Cardiac fibroblast (primary cell): ENCODE measurements at regions not wholly inside any gene's neighbourhood (a gene's known extent, or its start where the extent isn't known, plus 50 kb on each side); places are given as distances from the start of the nearest gene placed in this dataset.
"Not testable (repeated sequence)": the region's sequence is repeated elsewhere in the genome, so short reads cannot be mapped to it uniquely, and the experiment has no call there.

Source experiments
- DNase-seq, 2 donors: peaks; one replicate each; pipeline versions ENCODE4 v3.0.0 to v3.0.0-alpha.2; 2010; ENCODE audit warnings: low read depth in 2 of 2
- H3K4me3 ChIP-seq, 2 donors: replicated peaks in 1 of 2; 1 replicate in 1 of 2; 2 replicates in 1 of 2; pipeline ENCODE4 v1.5.1; 2011; ENCODE audit warnings: low read depth in 2 of 2, low read length in 2 of 2, mild to moderate bottlenecking in 2 of 2, moderate library complexity in 1 of 2
- CTCF ChIP-seq: IDR thresholded peaks from one replicate; pipeline ENCODE4 v1.5.1; 2011; ENCODE audit warnings: low read depth, mild to moderate bottlenecking, low read length, inconsistent platforms

- no peak for TF ChIP-seq CTCF
- no peak for DNase-seq
- no peak overlapping the region for H3K4me3 ChIP-seq
Measured at GRCh38 chr1:187568067-187568466, 739.3 kb downstream of the PLA2G4A start.

- no peak overlapping the region for H3K4me3 ChIP-seq
- no peak for TF ChIP-seq CTCF
- no peak for DNase-seq
Measured at GRCh38 chr1:187570166-187570565, 741.4 kb downstream of the PLA2G4A start.

- TF ChIP-seq CTCF, result no peak
- H3K4me3 ChIP-seq, result no peak overlapping the region
- DNase-seq, result no peak
Measured at GRCh38 chr1:187577610-187578009, 748.9 kb downstream of the PLA2G4A start.

- no peak for DNase-seq
- no peak for TF ChIP-seq CTCF
- no peak overlapping the region for H3K4me3 ChIP-seq
Measured at GRCh38 chr1:187588917-187589316, 760.2 kb downstream of the PLA2G4A start.

GRCh38 chr1:187605736-187606135, 777.0 kb downstream of the PLA2G4A start:
- no peak for DNase-seq
- no peak overlapping the region for H3K4me3 ChIP-seq
- no peak for TF ChIP-seq CTCF

GRCh38 chr1:187615853-187616735, 787.3 kb downstream of the PLA2G4A start:
- not testable (repeated sequence) for H3K4me3 ChIP-seq, DNase-seq

- not testable (repeated sequence) for H3K4me3 ChIP-seq, DNase-seq
Measured at GRCh38 chr1:187616830-187617229, 788.1 kb downstream of the PLA2G4A start.

GRCh38 chr1:187617776-187618175, 789.0 kb downstream of the PLA2G4A start:
- no peak for DNase-seq
- H3K4me3 ChIP-seq, result no peak overlapping the region
- no peak for TF ChIP-seq CTCF
